RCC 7860 (cell line): ENCODE measurements at regions not wholly inside any gene's neighbourhood (a gene's known extent, or its start where the extent isn't known, plus 50 kb on each side); places are given as distances from the start of the nearest gene placed in this dataset.
"Not testable (repeated sequence)": the region's sequence is repeated elsewhere in the genome, so short reads cannot be mapped to it uniquely, and the experiment has no call there.

Experiments
- DNase-seq: peaks from one replicate; pipeline ENCODE4 v3.0.0-alpha.2; 2015; ENCODE audit warnings: low spot score
- FAIRE-seq: peaks from 2 replicates; lab custom pipeline; 2012; peaks lifted over from hg19 to GRCh38; lab: Jason Lieb, UNC

- DNase-seq (no peak), FAIRE-seq (no peak)
Observed at GRCh38 chr2:234898534-234899053, 53.2 kb upstream of the SH3BP4 start.

DNA sequence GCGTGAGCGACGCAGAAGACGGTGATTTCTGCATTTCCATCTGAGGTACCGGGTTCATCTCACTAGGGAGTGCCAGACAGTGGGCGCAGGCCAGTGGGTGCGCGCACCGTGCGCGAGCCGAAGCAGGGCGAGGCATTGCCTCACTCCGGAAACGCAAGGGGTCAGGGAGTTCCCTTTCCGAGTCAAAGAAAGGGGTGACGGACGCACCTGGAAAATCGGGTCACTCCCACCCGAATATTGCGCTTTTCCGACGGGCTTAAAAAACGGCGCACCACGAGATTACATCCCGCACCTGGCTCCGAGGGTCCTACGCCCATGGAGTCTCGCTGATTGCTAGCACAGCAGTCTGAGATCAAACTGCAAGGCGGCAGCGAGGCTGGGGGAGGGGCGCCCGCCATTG is 63.4 kb upstream of the SH3BP4 start:
- not testable (repeated sequence) for FAIRE-seq, DNase-seq

DNA sequence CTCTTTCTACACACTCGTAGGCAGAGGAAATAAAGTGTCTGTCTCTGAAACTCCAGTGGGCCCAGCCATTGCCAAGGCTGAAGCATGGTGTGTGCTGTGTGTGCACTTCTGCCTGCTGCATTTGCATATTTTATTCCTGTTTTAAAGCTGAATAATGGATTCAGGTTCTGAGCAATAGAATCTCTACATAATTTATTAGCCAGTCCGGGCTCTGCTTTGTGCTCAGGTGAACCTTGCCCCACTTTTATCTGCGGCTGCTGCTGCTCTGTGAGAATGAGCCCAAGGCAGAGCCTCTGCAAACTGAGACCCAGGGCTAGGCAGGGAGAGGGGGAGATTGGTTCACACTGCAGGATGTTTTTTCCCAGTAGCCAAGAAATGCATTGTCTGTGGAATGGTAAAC is 64.6 kb upstream of the SH3BP4 start:
- no peak for FAIRE-seq
- DNase-seq, result no peak

- no peak for FAIRE-seq
Observed at GRCh38 chr2:234885886-234886285, 65.9 kb upstream of the SH3BP4 start.

GRCh38 chr2:234885118-234885517 is 66.7 kb upstream of the SH3BP4 start:
- no peak for FAIRE-seq
- DNase-seq, result no peak

More at GRCh38 chr2:234885886-234886285, 65.9 kb upstream of the SH3BP4 start:
- no peak for DNase-seq

- FAIRE-seq (no peak), DNase-seq (no peak)
Observed at GRCh38 chr2:234884591-234884990, 67.2 kb upstream of the SH3BP4 start.

DNA sequence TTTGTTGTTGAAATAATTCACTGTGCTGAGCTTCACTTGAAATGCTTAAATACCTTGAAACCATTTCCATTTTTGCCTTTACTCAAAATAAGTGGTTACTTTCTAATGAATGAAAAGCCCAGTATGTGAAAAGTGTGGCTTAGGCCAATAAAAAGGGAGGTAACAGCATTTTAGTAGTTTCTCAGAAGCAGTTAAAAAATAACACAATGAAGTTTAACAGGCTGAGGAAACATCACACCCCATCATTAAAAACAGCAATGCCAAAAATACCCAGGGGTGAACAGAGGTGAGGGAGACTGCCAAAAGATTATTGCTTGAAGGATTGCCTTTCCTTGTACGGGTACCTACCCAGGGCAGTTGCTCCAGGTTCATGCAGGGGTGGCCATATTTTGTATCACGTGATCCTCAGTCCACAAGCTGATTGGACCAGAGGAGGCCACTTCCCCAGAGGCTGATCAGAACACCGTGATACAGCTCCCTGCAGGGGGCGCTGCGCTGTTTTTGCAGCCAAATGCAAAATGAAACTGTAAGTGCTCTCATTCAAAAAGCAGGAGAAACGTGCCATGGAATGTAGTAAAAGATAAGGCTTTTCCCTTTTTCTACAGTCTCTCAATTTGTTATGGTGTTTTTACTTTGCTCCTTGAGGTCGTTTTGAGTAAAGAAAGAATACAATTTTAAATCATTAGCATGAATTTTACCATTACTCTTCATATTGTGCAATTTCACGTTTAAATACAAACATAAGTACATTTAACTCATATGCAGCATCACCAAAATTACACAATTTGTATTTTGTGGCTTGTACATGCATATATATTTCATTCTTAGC is 70.2 kb upstream of the SH3BP4 start:
- FAIRE-seq (peak; percentile 91), DNase-seq (peak; percentile 89)

DNA sequence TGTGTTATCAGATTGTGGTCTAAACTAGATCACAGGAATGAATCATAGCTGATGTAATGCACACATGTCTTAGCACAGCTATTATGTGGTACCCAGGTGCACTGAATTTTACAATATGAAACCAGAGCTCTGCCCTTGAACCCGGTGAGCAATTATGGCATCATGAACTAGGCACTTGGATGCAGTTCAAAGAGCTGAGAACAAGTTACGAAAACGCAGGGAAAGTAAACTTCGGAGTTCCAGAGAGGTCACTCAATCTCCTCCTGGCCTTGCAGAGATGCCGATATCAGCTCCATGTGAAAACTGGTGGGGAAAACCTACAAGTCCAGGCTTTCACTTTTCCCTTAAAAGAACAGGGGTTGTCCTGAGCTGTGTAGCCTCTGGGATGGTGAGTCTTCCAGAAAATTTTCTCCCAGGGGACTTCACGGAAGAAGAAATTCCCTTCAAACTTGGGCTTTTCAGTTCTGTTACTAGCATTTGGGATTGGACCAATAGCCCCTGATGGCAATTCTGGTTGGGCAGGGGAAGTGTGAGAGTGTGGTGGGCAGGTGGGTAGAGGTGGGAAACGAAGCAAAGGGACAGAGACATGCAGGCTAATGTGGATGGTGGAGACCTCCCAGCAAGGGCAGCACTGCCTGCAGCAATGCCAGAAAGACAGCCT is 71.1 kb upstream of the SH3BP4 start:
- DNase-seq (peak; percentile 97), FAIRE-seq (peak; percentile 99)

DNA sequence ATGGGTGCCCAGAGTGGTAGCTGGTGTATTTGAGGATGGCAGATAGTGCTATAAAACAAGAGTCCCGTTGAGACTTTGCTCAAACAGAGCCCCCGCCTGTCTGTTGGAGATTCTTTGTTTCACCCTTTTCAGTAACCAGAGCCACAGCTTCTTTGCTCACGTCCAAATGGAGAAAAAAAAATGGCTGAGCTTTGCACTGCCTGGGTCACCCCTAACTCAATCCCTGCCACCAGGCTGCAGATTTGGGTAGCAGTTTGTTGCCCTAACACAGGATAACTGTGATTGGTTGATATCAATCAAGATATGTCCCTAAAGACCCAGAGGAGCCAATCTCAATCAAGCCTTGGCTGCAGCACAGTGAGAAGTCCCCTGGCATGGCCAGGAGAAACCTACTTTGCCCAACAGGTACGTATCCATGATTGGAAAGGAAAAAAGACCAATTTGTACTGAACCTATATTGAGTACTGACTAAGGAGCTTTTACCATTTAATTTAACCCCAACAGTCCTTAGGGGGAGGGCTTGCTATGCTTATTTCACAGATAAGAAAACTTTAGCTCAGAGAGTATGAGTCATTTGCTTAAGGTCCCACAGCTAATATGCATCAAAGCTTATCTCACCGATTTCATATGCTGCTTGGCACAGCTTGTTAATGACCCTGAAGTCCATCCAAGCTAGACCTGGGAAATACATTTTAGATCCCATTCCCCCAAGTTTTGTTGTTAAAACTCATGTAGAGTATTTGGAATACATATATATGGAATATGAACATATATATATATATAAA is 72.0 kb upstream of the SH3BP4 start:
- DNase-seq, result peak; percentile 93
- no peak for FAIRE-seq

DNA sequence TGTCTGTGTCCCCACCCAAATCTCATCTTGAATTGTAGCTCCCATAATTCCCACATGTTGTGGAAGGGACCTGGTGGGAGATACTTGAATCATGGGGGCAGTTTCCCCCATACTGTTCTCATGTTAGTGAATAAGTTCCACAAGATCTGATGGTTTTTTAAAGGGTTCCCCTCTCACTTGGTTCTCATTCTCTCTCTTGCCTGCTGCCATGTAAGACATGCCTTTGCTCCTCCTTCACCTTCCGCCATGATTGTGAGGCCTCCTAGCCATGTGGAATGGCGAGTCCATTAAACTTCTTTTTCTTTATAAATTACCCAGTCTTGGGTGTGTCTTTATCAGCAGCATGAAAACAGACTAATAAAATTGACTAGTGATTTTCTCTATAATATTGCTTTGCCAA is 75.2 kb upstream of the SH3BP4 start:
- not testable (repeated sequence) for FAIRE-seq, DNase-seq

- no peak for DNase-seq
- FAIRE-seq, result no peak
Observed at GRCh38 chr2:234874347-234875046, 77.3 kb upstream of the SH3BP4 start.

GRCh38 chr2:234873828-234874173 is 78.0 kb upstream of the SH3BP4 start:
- no peak for DNase-seq
- FAIRE-seq, result no peak

GRCh38 chr2:234873103-234873827 is 78.6 kb upstream of the SH3BP4 start:
- FAIRE-seq (no peak), DNase-seq (no peak)

- DNase-seq (no peak), FAIRE-seq (no peak)
Observed at GRCh38 chr2:234869969-234870368, 81.8 kb upstream of the SH3BP4 start.

- FAIRE-seq (no peak), DNase-seq (no peak)
Observed at GRCh38 chr2:234869164-234869563, 82.7 kb upstream of the SH3BP4 start.

DNA sequence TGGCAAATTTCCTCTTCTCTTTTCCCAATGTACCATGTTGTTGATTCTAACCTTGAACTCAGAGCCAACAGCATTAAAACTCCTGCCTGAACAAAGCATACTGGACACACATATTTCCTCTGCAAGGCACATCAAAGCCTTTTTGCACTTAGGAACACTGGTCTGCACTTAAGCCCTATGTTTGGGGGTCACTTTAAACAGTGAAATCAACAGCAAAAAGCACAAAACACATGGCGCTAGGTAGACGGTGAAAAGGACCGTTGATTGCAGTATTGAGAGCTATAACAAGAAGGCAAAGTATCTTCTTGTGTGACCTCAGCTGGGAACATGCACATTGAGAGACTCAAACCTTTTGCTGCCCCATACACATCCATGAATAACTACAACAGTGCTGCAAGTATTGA is 83.9 kb upstream of the SH3BP4 start:
- DNase-seq (no peak), FAIRE-seq (no peak)

- DNase-seq, result no peak
- no peak for FAIRE-seq
Observed at GRCh38 chr2:234865586-234865985, 86.2 kb upstream of the SH3BP4 start.

DNA sequence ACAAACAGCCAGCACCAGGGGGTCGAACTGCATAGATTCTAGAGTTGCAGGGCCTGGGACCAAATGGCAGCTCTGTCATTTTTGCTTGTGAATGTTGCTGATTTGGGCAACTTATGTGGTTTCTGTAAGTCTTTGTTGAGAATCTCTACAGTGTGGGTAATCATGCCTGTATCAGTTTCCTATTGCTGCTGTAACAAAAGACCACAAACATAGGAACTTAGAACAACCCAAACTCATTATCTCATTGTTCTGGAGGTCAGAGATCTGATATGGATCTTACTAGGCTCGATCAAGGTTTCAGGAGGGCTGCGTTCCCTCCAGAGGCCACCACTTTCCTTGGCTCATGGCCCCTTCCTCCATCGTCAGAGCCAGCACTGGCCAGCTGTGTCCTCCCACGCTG is 86.8 kb upstream of the SH3BP4 start:
- FAIRE-seq, result no peak
- no peak for DNase-seq

GRCh38 chr2:234864506-234864905 is 87.3 kb upstream of the SH3BP4 start:
- FAIRE-seq (no peak), DNase-seq (no peak)
